ENCODE measurements at regions not wholly inside any gene's neighbourhood (a gene's known extent, or its start where the extent isn't known, plus 50 kb on each side); places are given as distances from the start of the nearest gene placed in this dataset.

DNA sequence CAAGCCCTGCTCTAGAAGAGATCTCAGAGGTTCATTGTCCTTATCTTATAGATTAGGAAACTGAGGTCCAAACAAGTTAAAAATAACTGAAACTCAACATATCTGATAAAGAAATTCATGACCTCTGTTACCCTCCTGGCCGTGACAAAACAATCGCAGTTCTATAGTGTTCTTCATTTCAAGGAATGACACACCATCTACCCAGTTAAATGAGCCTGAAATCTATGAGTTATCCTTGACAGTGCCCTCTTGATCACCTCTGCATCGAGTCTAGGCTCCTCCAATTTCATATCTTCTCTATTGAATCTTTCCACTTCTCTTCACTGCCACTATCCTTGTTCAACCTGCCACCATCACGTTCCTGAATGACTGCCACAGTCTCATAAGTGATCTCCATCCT, 325.3 kb upstream of the TEX13C start:
- Histone ChIP-seq H3K4me3 (replicated peaks; ENCODE audit: insufficient read depth, low read length) (no peak overlapping the region), H3K27ac (replicated peaks) (no peak overlapping the region), H3K27me3 (ENCODE audit: insufficient read depth, poor library complexity, severe bottlenecking) (no peaks in the 10 kb centered on the region)
- no peak for TF ChIP-seq POLR2AphosphoS5 (IDR thresholded peaks at IDR 0.05; ENCODE audit: low read depth)
- TF ChIP-seq, protein P1, sequence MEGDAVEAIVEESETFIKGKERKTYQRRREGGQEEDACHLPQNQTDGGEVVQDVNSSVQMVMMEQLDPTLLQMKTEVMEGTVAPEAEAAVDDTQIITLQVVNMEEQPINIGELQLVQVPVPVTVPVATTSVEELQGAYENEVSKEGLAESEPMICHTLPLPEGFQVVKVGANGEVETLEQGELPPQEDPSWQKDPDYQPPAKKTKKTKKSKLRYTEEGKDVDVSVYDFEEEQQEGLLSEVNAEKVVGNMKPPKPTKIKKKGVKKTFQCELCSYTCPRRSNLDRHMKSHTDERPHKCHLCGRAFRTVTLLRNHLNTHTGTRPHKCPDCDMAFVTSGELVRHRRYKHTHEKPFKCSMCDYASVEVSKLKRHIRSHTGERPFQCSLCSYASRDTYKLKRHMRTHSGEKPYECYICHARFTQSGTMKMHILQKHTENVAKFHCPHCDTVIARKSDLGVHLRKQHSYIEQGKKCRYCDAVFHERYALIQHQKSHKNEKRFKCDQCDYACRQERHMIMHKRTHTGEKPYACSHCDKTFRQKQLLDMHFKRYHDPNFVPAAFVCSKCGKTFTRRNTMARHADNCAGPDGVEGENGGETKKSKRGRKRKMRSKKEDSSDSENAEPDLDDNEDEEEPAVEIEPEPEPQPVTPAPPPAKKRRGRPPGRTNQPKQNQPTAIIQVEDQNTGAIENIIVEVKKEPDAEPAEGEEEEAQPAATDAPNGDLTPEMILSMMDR (IDR thresholded peaks at IDR 0.05; ENCODE audit: insufficient read depth, low read length) = no peak
- TF ChIP-seq SPI1 (IDR thresholded peaks at IDR 0.05; ENCODE audit: borderline replicate concordance, low read depth) = no peak
- no peak for DNase-seq (ENCODE audit: low read depth in 1 of 2, low spot score in 1 of 2)

DNA sequence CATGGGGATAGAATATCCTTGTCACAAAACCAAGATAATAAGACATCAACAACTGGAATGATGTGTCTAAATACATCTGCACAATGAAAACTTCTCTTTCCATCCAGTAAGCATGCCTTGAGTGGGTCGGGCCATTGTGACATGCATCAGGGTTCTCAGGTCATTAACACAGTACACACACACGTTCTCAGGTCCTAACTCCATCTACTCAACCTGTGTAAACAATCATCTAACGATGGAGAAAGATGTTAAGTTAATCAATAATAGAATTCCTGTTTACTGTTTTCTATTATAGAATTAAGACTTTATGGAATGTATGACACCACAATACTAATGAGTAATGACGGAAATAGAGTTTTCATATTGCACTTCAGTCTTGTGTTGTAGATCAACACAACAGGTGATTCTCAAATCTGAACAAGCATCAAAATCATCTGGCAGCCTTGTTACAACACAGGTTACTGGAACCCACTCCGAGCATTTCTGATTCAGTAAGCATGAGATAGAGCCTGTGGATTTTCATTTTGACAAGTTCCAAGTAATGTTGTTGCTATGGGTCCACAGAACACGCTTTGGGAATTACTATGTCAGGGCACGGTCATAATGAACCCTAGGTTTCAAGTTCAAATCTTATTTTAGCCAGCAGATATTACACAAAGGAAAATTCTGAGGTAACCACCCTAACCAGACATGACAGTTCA, 315.8 kb upstream of the TEX13C start:
- H3K27me3 ChIP-seq (ENCODE audit: insufficient read depth, poor library complexity, severe bottlenecking) = no peaks in the 10 kb centered on the region
- no peak overlapping the region for H3K27ac ChIP-seq (replicated peaks)
- TF ChIP-seq GABPA (IDR thresholded peaks at IDR 0.05; ENCODE audit: low read depth) (no peak), SPI1 (IDR thresholded peaks at IDR 0.05; ENCODE audit: borderline replicate concordance, low read depth) (no peak), POLR2AphosphoS5 (IDR thresholded peaks at IDR 0.05; ENCODE audit: low read depth) (no peak)
- TF ChIP-seq, protein P1 (IDR thresholded peaks at IDR 0.05; ENCODE audit: insufficient read depth, low read length) = no peak
- TF ChIP-seq, protein P2, sequence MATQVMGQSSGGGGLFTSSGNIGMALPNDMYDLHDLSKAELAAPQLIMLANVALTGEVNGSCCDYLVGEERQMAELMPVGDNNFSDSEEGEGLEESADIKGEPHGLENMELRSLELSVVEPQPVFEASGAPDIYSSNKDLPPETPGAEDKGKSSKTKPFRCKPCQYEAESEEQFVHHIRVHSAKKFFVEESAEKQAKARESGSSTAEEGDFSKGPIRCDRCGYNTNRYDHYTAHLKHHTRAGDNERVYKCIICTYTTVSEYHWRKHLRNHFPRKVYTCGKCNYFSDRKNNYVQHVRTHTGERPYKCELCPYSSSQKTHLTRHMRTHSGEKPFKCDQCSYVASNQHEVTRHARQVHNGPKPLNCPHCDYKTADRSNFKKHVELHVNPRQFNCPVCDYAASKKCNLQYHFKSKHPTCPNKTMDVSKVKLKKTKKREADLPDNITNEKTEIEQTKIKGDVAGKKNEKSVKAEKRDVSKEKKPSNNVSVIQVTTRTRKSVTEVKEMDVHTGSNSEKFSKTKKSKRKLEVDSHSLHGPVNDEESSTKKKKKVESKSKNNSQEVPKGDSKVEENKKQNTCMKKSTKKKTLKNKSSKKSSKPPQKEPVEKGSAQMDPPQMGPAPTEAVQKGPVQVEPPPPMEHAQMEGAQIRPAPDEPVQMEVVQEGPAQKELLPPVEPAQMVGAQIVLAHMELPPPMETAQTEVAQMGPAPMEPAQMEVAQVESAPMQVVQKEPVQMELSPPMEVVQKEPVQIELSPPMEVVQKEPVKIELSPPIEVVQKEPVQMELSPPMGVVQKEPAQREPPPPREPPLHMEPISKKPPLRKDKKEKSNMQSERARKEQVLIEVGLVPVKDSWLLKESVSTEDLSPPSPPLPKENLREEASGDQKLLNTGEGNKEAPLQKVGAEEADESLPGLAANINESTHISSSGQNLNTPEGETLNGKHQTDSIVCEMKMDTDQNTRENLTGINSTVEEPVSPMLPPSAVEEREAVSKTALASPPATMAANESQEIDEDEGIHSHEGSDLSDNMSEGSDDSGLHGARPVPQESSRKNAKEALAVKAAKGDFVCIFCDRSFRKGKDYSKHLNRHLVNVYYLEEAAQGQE (IDR thresholded peaks at IDR 0.05; ENCODE audit: insufficient replicate concordance, low read depth) = no peak
- DNase-seq (ENCODE audit: low read depth in 1 of 2, low spot score in 1 of 2) = no peak
- no peak overlapping the region for H3K4me3 ChIP-seq (replicated peaks; ENCODE audit: insufficient read depth, low read length)

DNA sequence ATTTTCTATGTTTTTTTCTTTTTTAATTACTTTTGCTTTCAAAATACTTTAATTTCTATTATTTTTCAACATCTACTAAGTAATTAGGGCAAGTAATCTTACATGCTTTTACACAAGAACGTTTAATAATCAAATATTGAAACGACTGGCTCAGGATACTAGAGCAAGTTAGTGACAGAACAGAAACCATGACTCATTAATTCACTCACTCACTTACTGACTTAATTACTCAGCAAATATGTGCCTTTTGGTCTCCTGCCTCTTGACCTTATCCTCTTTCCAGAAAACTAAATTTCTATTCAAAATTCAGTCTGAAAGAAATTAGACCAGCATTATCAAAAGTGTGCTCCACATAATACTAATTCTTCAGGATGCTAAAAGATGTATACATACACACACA, 314.9 kb upstream of the TEX13C start:
- TF ChIP-seq GABPA (IDR thresholded peaks at IDR 0.05; ENCODE audit: low read depth) (no peak), POLR2AphosphoS5 (IDR thresholded peaks at IDR 0.05; ENCODE audit: low read depth) (no peak), SPI1 (IDR thresholded peaks at IDR 0.05; ENCODE audit: borderline replicate concordance, low read depth) (no peak)
- TF ChIP-seq, protein P2 (IDR thresholded peaks at IDR 0.05; ENCODE audit: insufficient replicate concordance, low read depth) = no peak
- TF ChIP-seq, protein P1 (IDR thresholded peaks at IDR 0.05; ENCODE audit: insufficient read depth, low read length) = no peak
- no peak overlapping the region for H3K27ac ChIP-seq (replicated peaks)
- no peak overlapping the region for H3K4me3 ChIP-seq (replicated peaks; ENCODE audit: insufficient read depth, low read length)
- DNase-seq (ENCODE audit: low read depth in 1 of 2, low spot score in 1 of 2) = no peak
- no peaks in the 10 kb centered on the region for H3K27me3 ChIP-seq (ENCODE audit: insufficient read depth, poor library complexity, severe bottlenecking)

DNA sequence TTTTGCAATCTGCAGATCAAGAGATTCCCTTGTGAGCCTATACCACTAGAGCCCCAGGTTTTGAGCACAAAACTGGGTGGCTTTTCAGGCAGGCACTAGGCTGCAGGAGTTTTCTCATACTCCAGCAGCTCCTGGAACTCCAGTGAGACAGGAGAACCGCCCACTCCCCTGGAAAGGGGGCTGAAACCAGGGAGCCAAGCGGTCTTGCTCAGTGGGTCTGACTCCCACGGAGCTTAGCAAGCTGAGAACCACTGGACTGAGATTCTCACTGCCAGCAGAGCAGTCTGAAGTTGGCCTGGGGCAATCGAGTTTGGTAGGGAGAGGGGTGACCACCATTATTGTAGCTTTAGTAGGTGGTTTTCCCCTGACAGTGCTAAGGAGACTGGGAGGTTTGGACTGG, 313.8 kb upstream of the TEX13C start:
- no peak overlapping the region for H3K4me3 ChIP-seq (replicated peaks; ENCODE audit: insufficient read depth, low read length)
- no peaks in the 10 kb centered on the region for H3K27me3 ChIP-seq (ENCODE audit: insufficient read depth, poor library complexity, severe bottlenecking)
- no peak overlapping the region for H3K27ac ChIP-seq (replicated peaks)
- TF ChIP-seq, protein P2 (IDR thresholded peaks at IDR 0.05; ENCODE audit: insufficient replicate concordance, low read depth) = no peak
- TF ChIP-seq GABPA (IDR thresholded peaks at IDR 0.05; ENCODE audit: low read depth) (no peak), POLR2AphosphoS5 (IDR thresholded peaks at IDR 0.05; ENCODE audit: low read depth) (no peak), SPI1 (IDR thresholded peaks at IDR 0.05; ENCODE audit: borderline replicate concordance, low read depth) (no peak)
- TF ChIP-seq, protein P1 (IDR thresholded peaks at IDR 0.05; ENCODE audit: insufficient read depth, low read length) = no peak
- no peak for DNase-seq (ENCODE audit: low read depth in 1 of 2, low spot score in 1 of 2)

All from HL-60 (cell line).